ENCODE measurements at regions not wholly inside any gene's neighbourhood (a gene's known extent, or its start where the extent isn't known, plus 50 kb on each side); places are given as distances from the start of the nearest gene placed in this dataset.

- TF ChIP-seq CTCF (IDR thresholded peaks at IDR 0.05; ENCODE audit: unreplicated experiment): no peak
- Mint-ChIP-seq H3K27ac (ENCODE audit: low read depth, unreplicated experiment) (no peak overlapping the region), H3K36me3 (ENCODE audit: insufficient read depth, unreplicated experiment) (no peaks in the 10 kb centered on the region), H3K4me1 (ENCODE audit: insufficient read depth, unreplicated experiment) (no peaks in the 10 kb centered on the region), H3K27me3 (ENCODE audit: insufficient read depth, unreplicated experiment) (no peaks in the 10 kb centered on the region), H3K9me3 (ENCODE audit: unreplicated experiment) (no peaks in the 10 kb centered on the region), H3K4me3 (ENCODE audit: unreplicated experiment) (no peak overlapping the region)
- CTCF ChIA-PET: interaction anchor here (0.7 kb wide), 1 partner anchor 404 kb away, joined by 3 read pairs; no protein-coding TSS in a partner anchor
- no peak for DNase-seq (ENCODE audit: unreplicated experiment)
- POLR2A ChIA-PET: interaction anchor here (1.0 kb wide), 1 partner anchor 14 kb away, joined by 3 read pairs; no protein-coding TSS in a partner anchor
- intact Hi-C loops (cut with micrococcal nuclease): no loop called here
- BruUV-seq (replicated peaks): no TSS peak
Observed at GRCh38 chr20:4472906-4473305, 213.3 kb upstream of the PRNP start.

- DNase-seq (ENCODE audit: unreplicated experiment): no peak
- Mint-ChIP-seq H3K4me1 (ENCODE audit: insufficient read depth, unreplicated experiment) (no peaks in the 10 kb centered on the region), H3K36me3 (ENCODE audit: insufficient read depth, unreplicated experiment) (no peaks in the 10 kb centered on the region), H3K27ac (ENCODE audit: low read depth, unreplicated experiment) (no peak overlapping the region), H3K4me3 (ENCODE audit: unreplicated experiment) (no peak overlapping the region), H3K27me3 (ENCODE audit: insufficient read depth, unreplicated experiment) (no peaks in the 10 kb centered on the region), H3K9me3 (ENCODE audit: unreplicated experiment) (no peaks in the 10 kb centered on the region)
- ChIA-PET CTCF (no interaction called here), POLR2A (no interaction called here)
- BruUV-seq (replicated peaks): no TSS peak
- intact Hi-C loops (cut with micrococcal nuclease): no loop called here
- no peak for TF ChIP-seq CTCF (IDR thresholded peaks at IDR 0.05; ENCODE audit: unreplicated experiment)
Observed at GRCh38 chr20:4471221-4471620, 215.0 kb upstream of the PRNP start.

DNA sequence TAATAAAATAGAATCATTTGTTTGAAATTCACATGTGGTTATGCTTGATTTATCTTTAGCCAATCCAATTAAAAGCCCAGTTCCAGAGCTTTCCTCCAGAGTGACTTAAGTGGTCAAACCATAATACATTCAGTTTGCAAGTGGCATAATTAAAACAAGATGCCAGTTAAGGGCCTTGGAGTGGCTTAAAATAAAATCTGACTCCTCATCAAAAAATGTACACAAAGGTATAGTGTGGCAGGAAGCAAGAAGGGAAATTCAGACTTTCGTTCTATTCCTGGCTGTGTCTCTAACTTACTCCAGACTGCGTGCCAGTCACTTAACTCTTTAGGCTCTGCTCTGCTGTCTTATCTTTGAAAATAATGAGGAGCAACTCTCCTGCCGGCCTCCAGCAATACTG is 215.9 kb upstream of the PRNP start:
- Mint-ChIP-seq H3K36me3 (ENCODE audit: insufficient read depth, unreplicated experiment) (no peaks in the 10 kb centered on the region), H3K27me3 (ENCODE audit: insufficient read depth, unreplicated experiment) (no peaks in the 10 kb centered on the region), H3K27ac (ENCODE audit: low read depth, unreplicated experiment) (no peak overlapping the region), H3K9me3 (ENCODE audit: unreplicated experiment) (no peaks in the 10 kb centered on the region), H3K4me3 (ENCODE audit: unreplicated experiment) (no peak overlapping the region), H3K4me1 (ENCODE audit: insufficient read depth, unreplicated experiment) (no peaks in the 10 kb centered on the region)
- POLR2A ChIA-PET: no interaction called here
- TF ChIP-seq CTCF (IDR thresholded peaks at IDR 0.05; ENCODE audit: unreplicated experiment): no peak
- no TSS peak for BruUV-seq (replicated peaks)
- CTCF ChIA-PET: no interaction called here
- no peak for DNase-seq (ENCODE audit: unreplicated experiment)
- intact Hi-C loops (cut with micrococcal nuclease): no loop called here

GRCh38 chr20:4469910-4470309 is 216.3 kb upstream of the PRNP start:
- Mint-ChIP-seq H3K27me3 (ENCODE audit: insufficient read depth, unreplicated experiment) (no peaks in the 10 kb centered on the region), H3K9me3 (ENCODE audit: unreplicated experiment) (no peaks in the 10 kb centered on the region), H3K4me1 (ENCODE audit: insufficient read depth, unreplicated experiment) (no peaks in the 10 kb centered on the region), H3K36me3 (ENCODE audit: insufficient read depth, unreplicated experiment) (no peaks in the 10 kb centered on the region), H3K27ac (ENCODE audit: low read depth, unreplicated experiment) (no peak overlapping the region), H3K4me3 (ENCODE audit: unreplicated experiment) (no peak overlapping the region)
- ChIA-PET CTCF (no interaction called here), POLR2A (no interaction called here)
- BruUV-seq (replicated peaks): no TSS peak
- no peak for DNase-seq (ENCODE audit: unreplicated experiment)
- intact Hi-C loops (cut with micrococcal nuclease): no loop called here
- TF ChIP-seq CTCF (IDR thresholded peaks at IDR 0.05; ENCODE audit: unreplicated experiment): no peak

All from MCF 10A (cell line).